Lung (tissue), 11 donors: ENCODE measurements at regions not wholly inside any gene's neighbourhood (a gene's known extent, or its start where the extent isn't known, plus 50 kb on each side); places are given as distances from the start of the nearest gene placed in this dataset.

ENCODE experiments used
- ATAC-seq: fragments of 200-7000 bp; cut with Tn5 transposase; one replicate; pipeline ENCODE4 v1.9.1; 2020; ENCODE audit warnings: moderate number of reproducible peaks; ENCODE audit not compliant: insufficient read depth, low FRiP score
- DNase-seq, 3 donors: peaks; one replicate each; pipeline ENCODE4 v3.0.0-alpha.2; 2013 to 2017
- H3K27ac ChIP-seq, 2 donors: one replicate each; pipeline ENCODE4 v1.5.1; 2013; ENCODE audit warnings: mild to moderate bottlenecking in 2 of 2, moderate library complexity in 2 of 2, control low read depth in 1 of 2, inconsistent platforms in 1 of 2, low read depth in 1 of 2, low read length in 1 of 2
- H3K27me3 ChIP-seq, 3 donors: one replicate each; pipeline ENCODE4 v1.5.1; 2013; ENCODE audit warnings: low read length in 2 of 3; ENCODE audit not compliant: control insufficient read depth in 3 of 3, insufficient read depth in 3 of 3
- H3K36me3 ChIP-seq, 4 donors: one replicate each; pipeline ENCODE4 v1.5.1; 2013; ENCODE audit warnings: low read length in 4 of 4, mild to moderate bottlenecking in 1 of 4, moderate library complexity in 1 of 4; ENCODE audit not compliant: control insufficient read depth in 4 of 4, insufficient read depth in 4 of 4
- H3K4me1 ChIP-seq, 5 donors: one replicate each; pipeline ENCODE4 v1.5.1; 2013; ENCODE audit warnings: low read length in 5 of 5, mild to moderate bottlenecking in 2 of 5, moderate library complexity in 1 of 5; ENCODE audit not compliant: control insufficient read depth in 5 of 5, insufficient read depth in 5 of 5
- H3K4me3 ChIP-seq: one replicate; pipeline ENCODE4 v1.5.1; 2013; ENCODE audit warnings: mild to moderate bottlenecking, control low read depth, moderate library complexity
- H3K9ac ChIP-seq, 2 donors: one replicate each; pipeline ENCODE4 v1.5.1; 2013; ENCODE audit warnings: low read length in 2 of 2, control low read depth in 1 of 2; ENCODE audit not compliant: insufficient read depth in 1 of 2
- H3K9me3 ChIP-seq, 4 donors: one replicate each; pipeline ENCODE4 v1.5.1; 2013; ENCODE audit warnings: low read length in 3 of 4, mild to moderate bottlenecking in 1 of 4, moderate library complexity in 1 of 4; ENCODE audit not compliant: control insufficient read depth in 4 of 4, insufficient read depth in 3 of 4
- CTCF ChIP-seq: IDR thresholded peaks from 2 replicates; pipeline ENCODE4 v1.5.1; 2012; ENCODE audit warnings: mild to moderate bottlenecking; ENCODE audit errors: control extremely low read depth, extremely low read depth
- WGBS, 2 donors: extraction: QIAGEN DNeasy Blood & Tissue Kit; methylation state at CpG; one replicate each; pipeline ENCODE4 v1.1.7; 2013; 5-methylcytosine and 5-hydroxymethylcytosine counted together
- donor health status: control.
- donor health status: control.
- donor health status: Bipolar disorder and iron deficiency.
- donor health status: healthy.
- donor health status: DM: yes; HTN: yes; CAD: no.

- no peak overlapping the region for H3K4me3 ChIP-seq
- H3K27ac ChIP-seq: no peak overlapping the region
- no peaks in the 10 kb centered on the region for H3K36me3 ChIP-seq
- no peaks in the 10 kb centered on the region for H3K27me3 ChIP-seq
- ATAC-seq (no peak), DNase-seq (no peak)
- H3K9me3 ChIP-seq: no peaks in the 10 kb centered on the region
- 58 to 61% methylated on average over 1 of the region's 1 CpG for WGBS, 2 donors
- no peak for TF ChIP-seq CTCF
- no peak overlapping the region for H3K9ac ChIP-seq
- H3K4me1 ChIP-seq: no peaks in the 10 kb centered on the region
Measured at GRCh38 chr4:111572470-111572869, 572.8 kb upstream of the FAM241A start.

DNA sequence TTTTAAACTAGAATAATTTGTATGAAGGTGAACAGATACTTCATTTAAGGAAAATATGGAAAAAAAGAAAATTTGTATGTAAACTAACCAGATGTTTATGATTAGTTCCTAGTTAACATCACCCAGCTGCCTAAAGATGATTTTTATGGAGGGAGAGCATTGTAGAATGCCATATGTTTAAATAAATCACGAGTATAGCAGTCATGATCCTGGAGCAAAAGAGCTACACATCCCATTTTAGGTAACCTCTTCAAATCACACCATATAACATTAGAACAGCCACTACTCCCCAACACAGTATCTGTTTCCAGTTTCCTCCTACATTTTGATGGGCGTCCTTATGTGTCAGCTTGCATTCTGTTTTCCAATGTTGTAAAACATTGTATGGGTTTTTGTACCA, 571.9 kb upstream of the FAM241A start:
- Histone ChIP-seq H3K9me3 (no peaks in the 10 kb centered on the region), H3K4me1 (no peaks in the 10 kb centered on the region), H3K4me3 (no peak overlapping the region), H3K27me3 (no peaks in the 10 kb centered on the region), H3K9ac (no peak overlapping the region), H3K27ac (no peak overlapping the region), H3K36me3 (no peaks in the 10 kb centered on the region)
- DNase-seq (no peak), ATAC-seq (no peak)
- WGBS, 2 donors: 52 to 70% methylated on average over 2 of the region's 2 CpGs
- no peak for TF ChIP-seq CTCF

DNA sequence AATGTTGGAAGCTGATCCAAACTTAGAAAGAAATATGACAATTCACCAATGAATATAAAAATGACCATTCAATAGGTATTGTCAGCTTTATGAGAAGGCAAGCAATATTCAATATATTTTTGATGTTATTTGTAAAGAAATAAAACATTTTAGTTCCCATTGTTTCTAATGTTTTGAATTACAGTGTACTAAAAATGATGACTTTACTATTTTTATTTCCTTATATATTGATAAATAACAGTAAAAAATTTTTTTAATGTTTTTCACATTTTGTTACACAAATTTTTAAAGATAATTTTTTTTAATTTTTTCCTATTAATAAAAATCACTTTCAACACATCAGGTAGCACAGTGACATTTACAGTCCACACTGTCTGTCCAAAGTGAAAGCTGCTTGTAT, 565.5 kb upstream of the FAM241A start:
- Histone ChIP-seq H3K27ac (no peak overlapping the region), H3K9ac (no peak overlapping the region), H3K36me3 (no peaks in the 10 kb centered on the region), H3K4me3 (no peak overlapping the region), H3K27me3 (no peaks in the 10 kb centered on the region), H3K4me1 (no peaks in the 10 kb centered on the region), H3K9me3 (peaks cover 0 to 6% (median 0%) of the 10 kb centered on the region in 4 donors)
- no peak for TF ChIP-seq CTCF
- no peak for ATAC-seq
- no peak for DNase-seq

DNA sequence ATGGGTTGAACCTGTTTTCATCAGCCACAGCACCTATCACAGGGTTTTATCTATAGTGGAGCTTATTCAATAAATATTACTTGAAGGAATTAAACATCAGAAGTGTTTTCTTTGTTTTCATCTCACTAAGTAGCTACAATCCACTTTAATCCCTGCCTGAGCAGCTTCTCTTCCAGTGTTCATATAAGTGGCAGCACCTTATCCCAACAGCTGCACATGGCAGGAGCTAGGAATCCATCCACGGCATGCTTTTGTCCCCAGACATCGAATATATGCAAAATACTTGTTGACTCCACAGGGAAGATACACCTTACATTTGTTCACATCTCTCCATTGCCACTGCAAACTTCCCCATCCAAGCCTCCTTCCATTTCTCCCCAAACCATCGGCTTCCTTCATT, 549.8 kb upstream of the FAM241A start:
- Histone ChIP-seq H3K27ac (no peak overlapping the region), H3K4me3 (no peak overlapping the region), H3K36me3 (no peaks in the 10 kb centered on the region), H3K4me1 (no peaks in the 10 kb centered on the region), H3K9ac (no peak overlapping the region), H3K9me3 (no peaks in the 10 kb centered on the region), H3K27me3 (no peaks in the 10 kb centered on the region)
- no peak for TF ChIP-seq CTCF
- no peak for DNase-seq
- no peak for ATAC-seq
- WGBS, 2 donors: 88 to 89% methylated on average over 3 of the region's 3 CpGs
